ENCODE measurements at regions not wholly inside any gene's neighbourhood (a gene's known extent, or its start where the extent isn't known, plus 50 kb on each side); places are given as distances from the start of the nearest gene placed in this dataset.
"Not testable (repeated sequence)": the region's sequence is repeated elsewhere in the genome, so short reads cannot be mapped to it uniquely, and the experiment has no call there.

GRCh38 chr3:137150825-137151224, 193.0 kb downstream of the IL20RB start:
- H3K4me1 ChIP-seq (ENCODE audit: control insufficient read depth in 1 of 2, insufficient read depth in 2 of 2, low read length in 2 of 2), result no peaks in the 10 kb centered on the region
- H3K4me3 Mint-ChIP-seq, result no peak overlapping the region
- H3K9me3 Mint-ChIP-seq, result no peaks in the 10 kb centered on the region
- no peak overlapping the region for H3K27ac ChIP-seq (ENCODE audit: low read depth in 1 of 2, low read length in 2 of 2)
- H3K36me3 ChIP-seq (replicated peaks in 1 of 2; ENCODE audit: control insufficient read depth in 1 of 2, insufficient read depth in 2 of 2, low read length in 2 of 2), result no peaks in the 10 kb centered on the region
- TF ChIP-seq CTCF (IDR thresholded peaks at IDR 0.05), result no peak
- H3K79me2 ChIP-seq (ENCODE audit: insufficient read depth, low read length), result no peaks in the 10 kb centered on the region
- no peak overlapping the region for H3K4me3 ChIP-seq (replicated peaks in 1 of 3; ENCODE audit: low read depth in 2 of 3, low read length in 3 of 3)
- DNase-seq, result no peak
- H4K20me1 ChIP-seq (ENCODE audit: insufficient read depth, low read length), result no peaks in the 10 kb centered on the region
- intact Hi-C loops (cut with micrococcal nuclease), result no loop called here
- peaks cover 2 to 5% (median 2%) of the 10 kb centered on the region in 3 donors for H3K27me3 Mint-ChIP-seq (ENCODE audit: low read depth in 3 of 3)
- H3K9ac ChIP-seq (ENCODE audit: insufficient read depth, low read length, poor library complexity, severe bottlenecking), result no peak overlapping the region
- no peak overlapping the region for H2AFZ ChIP-seq (ENCODE audit: insufficient read depth, low read depth, low read length, poor library complexity, severe bottlenecking)
- no peaks in the 10 kb centered on the region for H3K4me1 Mint-ChIP-seq
- WGBS (ENCODE audit: insufficient coverage), result 90% methylated on average over 4 of the region's 5 CpGs
- H3K27me3 ChIP-seq (ENCODE audit: control insufficient read depth in 2 of 2, insufficient read depth in 2 of 2, low read length in 2 of 2), result no peaks in the 10 kb centered on the region
- H3K4me2 ChIP-seq (replicated peaks; ENCODE audit: extremely low read depth, low read length, poor library complexity, severe bottlenecking), result no peak overlapping the region
- no peaks in the 10 kb centered on the region for H3K36me3 Mint-ChIP-seq
- H3K27ac Mint-ChIP-seq, result no peak overlapping the region
- no peaks in the 10 kb centered on the region for H3K9me3 ChIP-seq (replicated peaks in 1 of 2; ENCODE audit: control insufficient read depth in 1 of 2, insufficient read depth in 1 of 2, low read length in 2 of 2)

- H3K4me1 Mint-ChIP-seq; H3K9ac ChIP-seq (ENCODE audit: insufficient read depth, low read length, poor library complexity, severe bottlenecking); H3K4me2 ChIP-seq (replicated peaks; ENCODE audit: extremely low read depth, low read length, poor library complexity, severe bottlenecking); H3K9me3 ChIP-seq (replicated peaks in 1 of 2; ENCODE audit: control insufficient read depth in 1 of 2, insufficient read depth in 1 of 2, low read length in 2 of 2); H3K4me3 ChIP-seq (replicated peaks in 1 of 3; ENCODE audit: low read depth in 2 of 3, low read length in 3 of 3); DNase-seq; H3K27me3 ChIP-seq (ENCODE audit: control insufficient read depth in 2 of 2, insufficient read depth in 2 of 2, low read length in 2 of 2); H3K36me3 Mint-ChIP-seq; H3K27ac ChIP-seq (ENCODE audit: low read depth in 1 of 2, low read length in 2 of 2); intact Hi-C loops (cut with micrococcal nuclease); H3K4me3 Mint-ChIP-seq; H3K27me3 Mint-ChIP-seq (ENCODE audit: low read depth in 3 of 3); H3K79me2 ChIP-seq (ENCODE audit: insufficient read depth, low read length); H3K27ac Mint-ChIP-seq; H3K36me3 ChIP-seq (replicated peaks in 1 of 2; ENCODE audit: control insufficient read depth in 1 of 2, insufficient read depth in 2 of 2, low read length in 2 of 2); H3K4me1 ChIP-seq (ENCODE audit: control insufficient read depth in 1 of 2, insufficient read depth in 2 of 2, low read length in 2 of 2); H4K20me1 ChIP-seq (ENCODE audit: insufficient read depth, low read length); H3K9me3 Mint-ChIP-seq; H2AFZ ChIP-seq (ENCODE audit: insufficient read depth, low read depth, low read length, poor library complexity, severe bottlenecking): not testable (repeated sequence)
- 100% methylated on average over 3 of the region's 5 CpGs for WGBS (ENCODE audit: insufficient coverage)
These were observed 195.3 kb downstream of the IL20RB start for GRCh38 chr3:137153046-137153445.

Measured in CD14-positive monocyte (primary cell).